ENCODE measurements at regions not wholly inside any gene's neighbourhood (a gene's known extent, or its start where the extent isn't known, plus 50 kb on each side); places are given as distances from the start of the nearest gene placed in this dataset.
A peak's percentile ranks its signal among the peaks of the same experiment; 100 is the strongest.

DNA sequence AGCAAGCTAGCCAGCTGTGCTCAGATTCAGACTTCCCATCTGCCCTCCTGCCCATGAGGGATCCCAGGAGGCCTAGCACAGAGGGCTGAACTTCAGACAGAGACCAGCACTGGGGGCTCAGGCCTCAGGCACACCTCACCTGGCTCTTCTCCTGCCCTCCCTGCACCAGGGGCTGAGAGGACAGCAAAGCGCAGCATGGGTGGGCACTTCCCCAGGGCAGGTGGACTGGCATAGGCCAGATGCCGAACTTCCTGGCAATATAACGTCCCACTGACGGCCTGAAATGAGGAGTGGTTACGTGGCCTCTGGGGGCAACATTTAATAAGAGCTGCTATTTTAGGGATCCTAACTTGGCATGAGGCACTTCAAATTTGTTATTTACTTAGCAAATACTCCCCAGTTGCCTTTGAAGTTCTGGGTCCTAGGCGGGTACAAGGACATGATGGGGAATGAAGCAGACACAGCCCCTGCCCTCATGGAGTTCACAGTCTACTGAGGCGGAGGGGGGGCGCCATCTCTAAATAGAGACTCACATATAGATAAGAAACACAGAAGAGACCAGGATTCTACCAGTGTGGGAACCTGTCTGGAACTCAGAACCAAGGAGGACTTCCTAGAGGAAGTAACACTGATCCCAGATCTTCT, 101.8 kb upstream of the ZMIZ1 start:
- H3K36me3 Mint-ChIP-seq (ENCODE audit: low read depth, unreplicated experiment), result no peaks in the 10 kb centered on the region
- peaks cover 4% of the 10 kb centered on the region for H3K27me3 Mint-ChIP-seq (ENCODE audit: unreplicated experiment)
- peak overlapping the region; percentile 58 for H3K27ac Mint-ChIP-seq (ENCODE audit: unreplicated experiment)
- DNase-seq (ENCODE audit: low spot score), result no peak
- TF ChIP-seq, protein P1, sequence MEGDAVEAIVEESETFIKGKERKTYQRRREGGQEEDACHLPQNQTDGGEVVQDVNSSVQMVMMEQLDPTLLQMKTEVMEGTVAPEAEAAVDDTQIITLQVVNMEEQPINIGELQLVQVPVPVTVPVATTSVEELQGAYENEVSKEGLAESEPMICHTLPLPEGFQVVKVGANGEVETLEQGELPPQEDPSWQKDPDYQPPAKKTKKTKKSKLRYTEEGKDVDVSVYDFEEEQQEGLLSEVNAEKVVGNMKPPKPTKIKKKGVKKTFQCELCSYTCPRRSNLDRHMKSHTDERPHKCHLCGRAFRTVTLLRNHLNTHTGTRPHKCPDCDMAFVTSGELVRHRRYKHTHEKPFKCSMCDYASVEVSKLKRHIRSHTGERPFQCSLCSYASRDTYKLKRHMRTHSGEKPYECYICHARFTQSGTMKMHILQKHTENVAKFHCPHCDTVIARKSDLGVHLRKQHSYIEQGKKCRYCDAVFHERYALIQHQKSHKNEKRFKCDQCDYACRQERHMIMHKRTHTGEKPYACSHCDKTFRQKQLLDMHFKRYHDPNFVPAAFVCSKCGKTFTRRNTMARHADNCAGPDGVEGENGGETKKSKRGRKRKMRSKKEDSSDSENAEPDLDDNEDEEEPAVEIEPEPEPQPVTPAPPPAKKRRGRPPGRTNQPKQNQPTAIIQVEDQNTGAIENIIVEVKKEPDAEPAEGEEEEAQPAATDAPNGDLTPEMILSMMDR (IDR thresholded peaks at IDR 0.05; ENCODE audit: unreplicated experiment), result no peak
- H3K4me3 Mint-ChIP-seq (ENCODE audit: unreplicated experiment), result peak overlapping the region; percentile 7
- no peaks in the 10 kb centered on the region for H3K9me3 Mint-ChIP-seq (ENCODE audit: unreplicated experiment)
- H3K4me1 Mint-ChIP-seq (ENCODE audit: unreplicated experiment), result peaks cover 25% of the 10 kb centered on the region

- Mint-ChIP-seq H3K36me3 (ENCODE audit: low read depth, unreplicated experiment) (peaks cover 3% of the 10 kb centered on the region), H3K9me3 (ENCODE audit: unreplicated experiment) (no peaks in the 10 kb centered on the region), H3K4me3 (ENCODE audit: unreplicated experiment) (no peak overlapping the region), H3K4me1 (ENCODE audit: unreplicated experiment) (peaks cover 29% of the 10 kb centered on the region), H3K27me3 (ENCODE audit: unreplicated experiment) (peaks cover 6% of the 10 kb centered on the region), H3K27ac (ENCODE audit: unreplicated experiment) (no peak overlapping the region)
- TF ChIP-seq, protein P1 (IDR thresholded peaks at IDR 0.05; ENCODE audit: unreplicated experiment), result no peak
- no peak for DNase-seq (ENCODE audit: low spot score)
These were observed 100.3 kb upstream of the ZMIZ1 start for GRCh38 chr10:78968300-78968942.

DNA sequence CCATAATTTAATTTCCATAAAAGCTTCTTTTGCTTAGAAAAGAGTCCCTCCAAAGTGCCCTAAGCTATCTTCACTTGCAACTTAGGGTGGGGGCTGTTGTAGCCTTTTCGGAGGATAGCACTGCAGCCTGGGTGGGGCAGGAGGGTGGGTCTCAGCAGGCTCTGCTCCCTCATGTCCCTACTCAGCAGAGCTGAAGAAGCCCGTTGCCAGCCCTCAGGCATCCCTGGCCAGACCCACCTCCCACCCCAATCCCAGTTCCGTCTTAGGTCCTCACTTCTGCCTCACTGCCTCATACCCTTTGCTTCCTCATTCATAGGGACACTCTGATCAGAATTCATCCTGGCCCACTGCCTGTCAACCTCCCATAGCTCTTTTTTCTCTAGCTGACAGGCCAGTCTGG, 99.8 kb upstream of the ZMIZ1 start:
- Mint-ChIP-seq H3K4me1 (ENCODE audit: unreplicated experiment) (peaks cover 29% of the 10 kb centered on the region), H3K9me3 (ENCODE audit: unreplicated experiment) (no peaks in the 10 kb centered on the region), H3K4me3 (ENCODE audit: unreplicated experiment) (no peak overlapping the region), H3K27ac (ENCODE audit: unreplicated experiment) (peak overlapping the region; percentile 48), H3K36me3 (ENCODE audit: low read depth, unreplicated experiment) (peaks cover 3% of the 10 kb centered on the region), H3K27me3 (ENCODE audit: unreplicated experiment) (peaks cover 6% of the 10 kb centered on the region)
- TF ChIP-seq, protein P1 (IDR thresholded peaks at IDR 0.05; ENCODE audit: unreplicated experiment), result no peak
- no peak for DNase-seq (ENCODE audit: low spot score)

DNA sequence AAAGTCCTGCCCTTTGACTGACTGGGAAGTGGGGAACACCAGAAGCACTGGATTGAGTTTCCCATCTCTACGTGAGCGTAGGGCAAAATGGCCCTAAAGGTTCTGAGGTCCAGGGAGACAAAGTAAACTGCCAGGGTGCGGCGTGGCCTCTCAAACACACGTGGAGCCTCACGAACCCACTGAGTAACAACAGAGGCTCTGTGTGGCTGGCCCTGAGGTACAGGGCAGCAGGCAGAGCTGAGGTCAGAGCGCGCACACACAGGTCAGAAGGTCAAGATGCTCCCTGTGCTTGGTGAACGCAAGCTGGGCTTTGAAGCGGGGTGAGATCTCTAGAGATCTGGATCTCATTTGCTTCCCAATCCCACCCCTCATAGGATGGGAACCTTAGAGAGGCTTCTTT, 99.0 kb upstream of the ZMIZ1 start:
- Mint-ChIP-seq H3K27me3 (ENCODE audit: unreplicated experiment) (peaks cover 8% of the 10 kb centered on the region), H3K4me3 (ENCODE audit: unreplicated experiment) (no peak overlapping the region)

GRCh38 chr10:78970261-78970660, 98.5 kb upstream of the ZMIZ1 start:
- TF ChIP-seq, protein P1 (IDR thresholded peaks at IDR 0.05; ENCODE audit: unreplicated experiment), result no peak

More for the DNA sequence above, 99.0 kb upstream of the ZMIZ1 start:
- peaks cover 3% of the 10 kb centered on the region for H3K36me3 Mint-ChIP-seq (ENCODE audit: low read depth, unreplicated experiment)
- H3K4me1 Mint-ChIP-seq (ENCODE audit: unreplicated experiment), result peaks cover 31% of the 10 kb centered on the region
- no peak overlapping the region for H3K27ac Mint-ChIP-seq (ENCODE audit: unreplicated experiment)
- no peak for DNase-seq (ENCODE audit: low spot score)
- H3K9me3 Mint-ChIP-seq (ENCODE audit: unreplicated experiment), result no peaks in the 10 kb centered on the region
- TF ChIP-seq, protein P1 (IDR thresholded peaks at IDR 0.05; ENCODE audit: unreplicated experiment), result no peak

More at GRCh38 chr10:78970261-78970660, 98.5 kb upstream of the ZMIZ1 start:
- Mint-ChIP-seq H3K27ac (ENCODE audit: unreplicated experiment) (no peak overlapping the region), H3K27me3 (ENCODE audit: unreplicated experiment) (peaks cover 12% of the 10 kb centered on the region), H3K36me3 (ENCODE audit: low read depth, unreplicated experiment) (peaks cover 3% of the 10 kb centered on the region), H3K9me3 (ENCODE audit: unreplicated experiment) (no peaks in the 10 kb centered on the region), H3K4me3 (ENCODE audit: unreplicated experiment) (no peak overlapping the region), H3K4me1 (ENCODE audit: unreplicated experiment) (peaks cover 33% of the 10 kb centered on the region)
- no peak for DNase-seq (ENCODE audit: low spot score)
